Prostate gland (tissue), 2 donors: ENCODE measurements at regions not wholly inside any gene's neighbourhood (a gene's known extent, or its start where the extent isn't known, plus 50 kb on each side); places are given as distances from the start of the nearest gene placed in this dataset.

Experiments used
- POLR2A ChIP-seq: fragments of 450-650 bp; IDR thresholded peaks from one replicate; pipeline ENCODE4 v1.6.1; 2016; ENCODE audit warnings: antibody characterized with exemption, mild to moderate bottlenecking
- POLR2AphosphoS5 ChIP-seq: sonication (generic); formaldehyde crosslinking; IDR thresholded peaks from one replicate; pipeline ENCODE4 v1.6.1; 2017; ENCODE audit warnings: antibody characterized with exemption
- TF ChIP-seq, protein P1 (sequence below), 4 experiments: fragments of 200-600 bp in 2 of 4; fragments of 450-650 bp in 2 of 4; sonication (generic) in 2 of 4; IDR thresholded peaks; 1 replicate in 3 of 4; 2 replicates in 1 of 4; pipeline ENCODE4 v1.5.1; 2016 to 2019; ENCODE audit warnings: antibody characterized with exemption in 4 of 4, mild to moderate bottlenecking in 2 of 4, moderate library complexity in 2 of 4

DNA sequence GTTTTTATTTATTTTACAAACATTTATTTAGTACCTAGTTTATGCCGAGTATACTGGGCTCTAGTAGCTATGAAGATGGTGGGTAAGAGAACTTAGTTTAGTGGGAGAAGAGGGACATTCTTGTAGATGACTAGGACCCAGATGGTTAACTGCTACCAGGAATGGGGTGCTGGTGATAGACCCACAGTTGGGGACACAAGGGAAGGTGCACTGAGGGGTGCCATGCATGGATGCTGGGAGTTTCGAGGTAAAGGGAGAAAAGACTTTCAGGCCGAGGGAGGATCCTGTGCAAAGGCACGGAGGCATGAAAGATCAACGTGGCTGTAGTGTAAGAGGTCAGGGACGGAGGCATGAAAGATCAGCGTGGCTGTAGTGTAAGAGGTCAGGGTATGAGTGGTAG, 204.2 kb upstream of the HABP2 start:
- TF ChIP-seq, protein P1, sequence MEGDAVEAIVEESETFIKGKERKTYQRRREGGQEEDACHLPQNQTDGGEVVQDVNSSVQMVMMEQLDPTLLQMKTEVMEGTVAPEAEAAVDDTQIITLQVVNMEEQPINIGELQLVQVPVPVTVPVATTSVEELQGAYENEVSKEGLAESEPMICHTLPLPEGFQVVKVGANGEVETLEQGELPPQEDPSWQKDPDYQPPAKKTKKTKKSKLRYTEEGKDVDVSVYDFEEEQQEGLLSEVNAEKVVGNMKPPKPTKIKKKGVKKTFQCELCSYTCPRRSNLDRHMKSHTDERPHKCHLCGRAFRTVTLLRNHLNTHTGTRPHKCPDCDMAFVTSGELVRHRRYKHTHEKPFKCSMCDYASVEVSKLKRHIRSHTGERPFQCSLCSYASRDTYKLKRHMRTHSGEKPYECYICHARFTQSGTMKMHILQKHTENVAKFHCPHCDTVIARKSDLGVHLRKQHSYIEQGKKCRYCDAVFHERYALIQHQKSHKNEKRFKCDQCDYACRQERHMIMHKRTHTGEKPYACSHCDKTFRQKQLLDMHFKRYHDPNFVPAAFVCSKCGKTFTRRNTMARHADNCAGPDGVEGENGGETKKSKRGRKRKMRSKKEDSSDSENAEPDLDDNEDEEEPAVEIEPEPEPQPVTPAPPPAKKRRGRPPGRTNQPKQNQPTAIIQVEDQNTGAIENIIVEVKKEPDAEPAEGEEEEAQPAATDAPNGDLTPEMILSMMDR (IDR thresholded peaks at IDR 0.05): no peak
- TF ChIP-seq POLR2A: no peak
- TF ChIP-seq POLR2AphosphoS5: no peak
